WTC11 (cell line): ENCODE measurements at regions not wholly inside any gene's neighbourhood (a gene's known extent, or its start where the extent isn't known, plus 50 kb on each side); places are given as distances from the start of the nearest gene placed in this dataset.

Experiments
- ATAC-seq: fragments of 200-7000 bp; cut with Tn5 transposase; 2 replicates; pipeline ENCODE4 v1.10.0; 2021; ENCODE audit warnings: mild to moderate bottlenecking, moderate library complexity
- CTCF ChIA-PET: fragments of 300-600 bp; sonication (Branson Sonifier 250); formaldehyde crosslinking; loops from one replicate; lab custom pipeline; 2021; ENCODE audit warnings: antibody characterized with exemption; lab: Charles Lee
- POLR2A ChIA-PET: fragments of 350-600 bp; sonication (Branson Sonifier 250); formaldehyde crosslinking; loops from one replicate; lab custom pipeline; 2021; ENCODE audit warnings: antibody characterized with exemption; lab: Charles Lee
- DNase-seq: peaks from one replicate; pipeline ENCODE4 v3.0.0; 2021; ENCODE audit warnings: low spot score
- H3K27ac Mint-ChIP-seq: 2 replicates; pipeline ENCODE4 v1.8.0; 2021; ENCODE audit warnings: mixed read lengths
- H3K27me3 Mint-ChIP-seq: 2 replicates; pipeline ENCODE4 v1.8.0; 2021; ENCODE audit warnings: low read depth, mild to moderate bottlenecking, moderate library complexity, mixed read lengths
- H3K36me3 Mint-ChIP-seq: 2 replicates; pipeline ENCODE4 v1.8.0; 2021; ENCODE audit warnings: mixed read lengths
- H3K4me1 Mint-ChIP-seq: 2 replicates; pipeline ENCODE4 v1.8.0; 2022; ENCODE audit warnings: mixed read lengths
- H3K4me3 Mint-ChIP-seq: 2 replicates; pipeline ENCODE4 v1.8.0; 2021; ENCODE audit warnings: mild to moderate bottlenecking, moderate library complexity, mixed read lengths
- H3K9me3 Mint-ChIP-seq: 2 replicates; pipeline ENCODE4 v1.8.0; 2021; ENCODE audit warnings: mixed read lengths
- CDX4 ChIP-seq: fragments of 250-450 bp; sonication (Bioruptor Pico); IDR thresholded peaks from 2 replicates; pipeline ENCODE4 v1.9.0; 2021; ENCODE audit warnings: moderate library complexity, mild to moderate bottlenecking, inconsistent platforms, borderline replicate concordance
- CREM ChIP-seq: sonication (generic); formaldehyde crosslinking; IDR thresholded peaks from 2 replicates; pipeline ENCODE4 v1.8.1; 2022; ENCODE audit warnings: mild to moderate bottlenecking, missing genetic modification reagents, moderate library complexity
- CTCF ChIP-seq: fragments of 200-600 bp; IDR thresholded peaks from 2 replicates; pipeline ENCODE4 v1.8.0; 2022; ENCODE audit warnings: antibody characterized with exemption
- E2F5 ChIP-seq: sonication (generic); formaldehyde crosslinking; IDR thresholded peaks from 2 replicates; pipeline ENCODE4 v1.8.1; 2022; ENCODE audit warnings: mild to moderate bottlenecking, moderate library complexity, missing genetic modification reagents
- ELF4 ChIP-seq: sonication (generic); formaldehyde crosslinking; IDR thresholded peaks from 2 replicates; pipeline ENCODE4 v1.8.1; 2022; ENCODE audit warnings: low read depth, mild to moderate bottlenecking, moderate library complexity, missing genetic modification reagents
- FOXJ3 ChIP-seq: sonication (generic); formaldehyde crosslinking; IDR thresholded peaks from 2 replicates; pipeline ENCODE4 v1.9.0; 2021; ENCODE audit warnings: missing genetic modification reagents, mild to moderate bottlenecking, borderline replicate concordance
- FOXK1 ChIP-seq: sonication (generic); formaldehyde crosslinking; IDR thresholded peaks from 2 replicates; pipeline ENCODE4 v1.8.0; 2022; ENCODE audit warnings: mild to moderate bottlenecking, moderate library complexity, missing genetic modification reagents
- MXD4 ChIP-seq: fragments of 250-450 bp; sonication (Bioruptor Pico); IDR thresholded peaks from 2 replicates; pipeline ENCODE4 v1.8.0; 2021; ENCODE audit warnings: mild to moderate bottlenecking, moderate library complexity, borderline replicate concordance
- NFYB ChIP-seq: sonication (generic); formaldehyde crosslinking; conservative IDR thresholded peaks from 2 replicates; pipeline ENCODE4 v1.8.0; 2022; ENCODE audit warnings: low read depth, missing genetic modification reagents
- NR2C2 ChIP-seq: sonication (generic); formaldehyde crosslinking; IDR thresholded peaks from 2 replicates; pipeline ENCODE4 v1.8.0; 2022; ENCODE audit warnings: mild to moderate bottlenecking, missing genetic modification reagents
- NR3C1 ChIP-seq: sonication (generic); formaldehyde crosslinking; conservative IDR thresholded peaks from 2 replicates; pipeline ENCODE4 v1.8.1; 2023; ENCODE audit warnings: low read depth, mild to moderate bottlenecking, missing genetic modification reagents
- RORB ChIP-seq: fragments of 250-450 bp; sonication (Bioruptor Pico); IDR thresholded peaks from 2 replicates; pipeline ENCODE4 v1.9.0; 2021; ENCODE audit warnings: mild to moderate bottlenecking
- SP1 ChIP-seq: sonication (generic); formaldehyde crosslinking; conservative IDR thresholded peaks from 2 replicates; pipeline ENCODE4 v1.8.1; 2022; ENCODE audit warnings: missing genetic modification reagents
- ZNF263 ChIP-seq: sonication (generic); formaldehyde crosslinking; IDR thresholded peaks from 2 replicates; pipeline ENCODE4 v1.8.1; 2022; ENCODE audit warnings: low read depth, mild to moderate bottlenecking, moderate library complexity, missing genetic modification reagents
- ZNF281 ChIP-seq: sonication (generic); formaldehyde crosslinking; IDR thresholded peaks from 2 replicates; pipeline ENCODE4 v1.8.0; 2023; ENCODE audit warnings: mild to moderate bottlenecking, missing genetic modification reagents
- ZNF317 ChIP-seq: sonication (generic); formaldehyde crosslinking; IDR thresholded peaks from 2 replicates; pipeline ENCODE4 v1.8.1; 2023; ENCODE audit warnings: low read depth, mild to moderate bottlenecking, moderate library complexity, missing genetic modification reagents, borderline replicate concordance
- TF ChIP-seq, protein P1 (sequence below): fragments of 250-450 bp; sonication (Bioruptor Pico); conservative IDR thresholded peaks from 2 replicates; pipeline ENCODE4 v1.9.0; 2021; ENCODE audit warnings: mild to moderate bottlenecking
- TF ChIP-seq, protein P2 (sequence below): sonication (generic); formaldehyde crosslinking; IDR thresholded peaks from 2 replicates; pipeline ENCODE4 v1.8.0; 2023; ENCODE audit warnings: missing genetic modification reagents

- TF ChIP-seq, protein P1, sequence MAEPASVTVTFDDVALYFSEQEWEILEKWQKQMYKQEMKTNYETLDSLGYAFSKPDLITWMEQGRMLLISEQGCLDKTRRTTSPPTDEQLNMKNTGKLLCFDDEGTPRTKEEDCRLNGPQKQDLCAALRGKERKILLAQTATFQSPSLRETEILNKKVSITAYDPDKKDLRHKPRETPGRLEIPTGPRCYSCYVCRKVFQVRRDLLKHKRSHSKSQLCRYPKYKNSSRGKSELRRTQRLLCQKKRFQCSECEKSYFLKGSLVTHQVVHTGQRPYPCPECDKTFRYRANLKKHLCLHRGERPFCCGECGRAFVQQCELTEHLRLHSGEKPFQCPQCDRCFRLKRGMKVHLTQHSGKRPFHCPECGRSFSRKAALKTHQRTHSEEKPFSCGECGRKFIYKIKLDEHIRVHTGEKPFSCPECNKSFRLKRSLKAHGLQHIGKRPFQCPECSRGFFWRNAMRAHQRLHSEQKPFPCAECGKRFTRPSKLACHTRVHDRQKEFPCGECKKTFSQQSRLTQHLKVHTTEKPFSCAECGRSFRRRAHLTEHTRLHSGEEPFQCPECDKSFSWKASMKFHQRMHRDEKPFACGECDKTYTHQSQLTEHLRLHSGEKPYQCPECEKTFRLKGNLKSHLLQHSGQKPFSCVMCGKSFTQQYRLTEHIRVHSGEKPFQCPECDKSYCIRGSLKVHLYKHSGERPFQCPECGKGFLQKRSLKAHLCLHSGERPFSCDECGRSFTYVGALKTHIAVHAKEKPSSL (CRISPR knock-in tag): no peak
- TF ChIP-seq E2F5 (CRISPR knock-in tag) (no peak), RORB (CRISPR knock-in tag) (no peak), CDX4 (no peak), MXD4 (no peak), NFYB (CRISPR knock-in tag) (no peak), CREM (CRISPR knock-in tag) (no peak), ZNF263 (CRISPR knock-in tag) (no peak), ZNF317 (no peak)
Measured at GRCh38 chr4:26113339-26113940, 199.4 kb downstream of the SMIM20 start (continued).

- DNase-seq (no peak), ATAC-seq (no peak)
- no peaks in the 10 kb centered on the region for H3K4me1 Mint-ChIP-seq
- H3K4me3 Mint-ChIP-seq: no peak overlapping the region
- TF ChIP-seq FOXK1 (CRISPR knock-in tag) (no peak), CTCF (no peak), ELF4 (CRISPR knock-in tag) (no peak), SP1 (CRISPR knock-in tag) (no peak)
- TF ChIP-seq, protein P2, sequence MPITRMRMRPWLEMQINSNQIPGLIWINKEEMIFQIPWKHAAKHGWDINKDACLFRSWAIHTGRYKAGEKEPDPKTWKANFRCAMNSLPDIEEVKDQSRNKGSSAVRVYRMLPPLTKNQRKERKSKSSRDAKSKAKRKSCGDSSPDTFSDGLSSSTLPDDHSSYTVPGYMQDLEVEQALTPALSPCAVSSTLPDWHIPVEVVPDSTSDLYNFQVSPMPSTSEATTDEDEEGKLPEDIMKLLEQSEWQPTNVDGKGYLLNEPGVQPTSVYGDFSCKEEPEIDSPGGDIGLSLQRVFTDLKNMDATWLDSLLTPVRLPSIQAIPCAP (CRISPR knock-in tag): no peak
- H3K9me3 Mint-ChIP-seq: peaks cover 36% of the 10 kb centered on the region
- no peak overlapping the region for H3K27ac Mint-ChIP-seq
- ChIA-PET CTCF (no interaction called here), POLR2A (no interaction called here)
- peaks cover 21% of the 10 kb centered on the region for H3K36me3 Mint-ChIP-seq
- H3K27me3 Mint-ChIP-seq: no peaks in the 10 kb centered on the region; the same call in none of the 2 replicates
Measured at GRCh38 chr4:26116057-26116456, 202.0 kb downstream of the SMIM20 start.

GRCh38 chr4:26120098-26120825 lies 200.6 kb upstream of the RBPJ start:
- H3K27ac Mint-ChIP-seq: no peak overlapping the region
- TF ChIP-seq FOXJ3 (CRISPR knock-in tag): no peak
- no peak for TF ChIP-seq MXD4
- TF ChIP-seq ZNF281 (CRISPR knock-in tag): no peak
- TF ChIP-seq NR3C1 (CRISPR knock-in tag): no peak
- no peak for TF ChIP-seq NR2C2 (CRISPR knock-in tag)
- TF ChIP-seq, protein P1 (CRISPR knock-in tag): no peak

More at GRCh38 chr4:26120098-26120825, 200.6 kb upstream of the RBPJ start:
- ChIA-PET CTCF (interaction anchor here (0.7 kb wide), 2 partner anchors 8 to 52 kb away, joined by 3 to 4 read pairs; no protein-coding TSS in a partner anchor), POLR2A (interaction anchor here (0.6 kb wide), 1 partner anchor 221 kb away, joined by 4 read pairs; no protein-coding TSS in a partner anchor)
- peaks cover 13% of the 10 kb centered on the region; the same call in 1 of the 2 replicates for H3K9me3 Mint-ChIP-seq
- H3K36me3 Mint-ChIP-seq: no peaks in the 10 kb centered on the region
- no peaks in the 10 kb centered on the region for H3K4me1 Mint-ChIP-seq
- ATAC-seq (no peak), DNase-seq (no peak)
- no peaks in the 10 kb centered on the region for H3K27me3 Mint-ChIP-seq
- no peak overlapping the region for H3K4me3 Mint-ChIP-seq
